NCI-H146 (cell line): ENCODE measurements at regions not wholly inside any gene's neighbourhood (a gene's known extent, or its start where the extent isn't known, plus 50 kb on each side); places are given as distances from the start of the nearest gene placed in this dataset.

Experiments used
- DNase-seq: peaks from one replicate; lab custom pipeline; 2025; lab: John Stamatoyannopoulos, UW

- no peak for DNase-seq
Measured at GRCh38 chr6:48912503-48912902, 550.5 kb downstream of the MMUT start.

GRCh38 chr6:48904809-48905208 lies 558.2 kb downstream of the MMUT start:
- no peak for DNase-seq

- DNase-seq: no peak
Measured at GRCh38 chr6:48894469-48894868, 568.6 kb downstream of the MMUT start.

GRCh38 chr6:48893048-48893447 lies 570.0 kb downstream of the MMUT start:
- no peak for DNase-seq

- no peak for DNase-seq
Measured at GRCh38 chr6:48891308-48891707, 571.7 kb downstream of the MMUT start.

- no peak for DNase-seq
Measured at GRCh38 chr6:48889429-48889828, 573.6 kb downstream of the MMUT start.

GRCh38 chr6:48883116-48883515 lies 579.9 kb downstream of the MMUT start:
- no peak for DNase-seq

GRCh38 chr6:48881551-48881950 lies 581.5 kb downstream of the MMUT start:
- no peak for DNase-seq

GRCh38 chr6:48869595-48869994 lies 593.5 kb downstream of the MMUT start:
- DNase-seq: no peak

GRCh38 chr6:48866682-48867081 lies 596.4 kb downstream of the MMUT start:
- DNase-seq: no peak

- no peak for DNase-seq
Measured at GRCh38 chr6:48860175-48860574, 602.9 kb downstream of the MMUT start.

- DNase-seq: peak; percentile 53
Measured at GRCh38 chr6:48859562-48860123, 603.4 kb downstream of the MMUT start.

GRCh38 chr6:48845219-48845618 lies 617.8 kb downstream of the MMUT start:
- no peak for DNase-seq

- no peak for DNase-seq
Measured at GRCh38 chr6:48844696-48845095, 618.4 kb downstream of the MMUT start.

- DNase-seq: no peak
Measured at GRCh38 chr6:48840896-48841295, 622.2 kb downstream of the MMUT start.

- DNase-seq: no peak
Measured at GRCh38 chr6:48839206-48839605, 623.8 kb downstream of the MMUT start.

- no peak for DNase-seq
Measured at GRCh38 chr6:48837744-48838143, 625.3 kb downstream of the MMUT start.

GRCh38 chr6:48835421-48835958 lies 627.6 kb downstream of the MMUT start:
- DNase-seq: no peak

GRCh38 chr6:48834706-48835105 lies 628.3 kb downstream of the MMUT start:
- no peak for DNase-seq

- DNase-seq: no peak
Measured at GRCh38 chr6:48833916-48834315, 629.1 kb downstream of the MMUT start.

- DNase-seq: no peak
Measured at GRCh38 chr6:48826901-48827701, 636.0 kb downstream of the MMUT start.

- DNase-seq: no peak
Measured at GRCh38 chr6:48826152-48826515, 636.9 kb downstream of the MMUT start.

GRCh38 chr6:48825501-48826151 lies 637.4 kb downstream of the MMUT start:
- no peak for DNase-seq
